Kidney capillary endothelial cell (primary cell): ENCODE measurements at regions not wholly inside any gene's neighbourhood (a gene's known extent, or its start where the extent isn't known, plus 50 kb on each side); places are given as distances from the start of the nearest gene placed in this dataset.

Experiments
- DNase-seq: peaks from one replicate; pipeline ENCODE4 v3.0.0-alpha.2; 2018; ENCODE audit warnings: low spot score

GRCh38 chrX:13102636-13103035 lies 58.2 kb upstream of the FAM9C start:
- DNase-seq = no peak

- peak; percentile 80 for DNase-seq
Observed at GRCh38 chrX:13101441-13102139, 57.2 kb upstream of the FAM9C start.

GRCh38 chrX:13099121-13099520 lies 54.7 kb upstream of the FAM9C start:
- DNase-seq = no peak

GRCh38 chrX:13096728-13097127 lies 52.3 kb upstream of the FAM9C start:
- no peak for DNase-seq

- no peak for DNase-seq
Observed at GRCh38 chrX:13094828-13095341, 50.5 kb upstream of the FAM9C start.

- DNase-seq = no peak
Observed at GRCh38 chrX:13094374-13094773, 50.0 kb upstream of the FAM9C start.
